D721Med (cell line): ENCODE measurements at regions not wholly inside any gene's neighbourhood (a gene's known extent, or its start where the extent isn't known, plus 50 kb on each side); places are given as distances from the start of the nearest gene placed in this dataset.

Source experiments
- DNase-seq: peaks from one replicate; pipeline ENCODE4 v3.0.0; 2011; ENCODE audit warnings: low spot score; ENCODE audit not compliant: insufficient read length
- FAIRE-seq: peaks from 2 replicates; lab custom pipeline; 2011; peaks lifted over from hg19 to GRCh38; lab: Jason Lieb, UNC
- CTCF ChIP-seq: IDR thresholded peaks from 2 replicates; pipeline ENCODE4 v1.5.1; 2012; ENCODE audit warnings: mild to moderate bottlenecking, control low read depth; ENCODE audit not compliant: insufficient read depth; ENCODE audit errors: missing control alignments

GRCh38 chr11:92812841-92813240 is 156.6 kb upstream of the MTNR1B start:
- DNase-seq: no peak
- FAIRE-seq: no peak
- TF ChIP-seq CTCF: no peak

- FAIRE-seq (no peak), DNase-seq (no peak)
- TF ChIP-seq CTCF: no peak
These were observed 149.6 kb upstream of the MTNR1B start for GRCh38 chr11:92819830-92820229.

- TF ChIP-seq CTCF: no peak
- DNase-seq (no peak), FAIRE-seq (no peak)
These were observed 148.6 kb upstream of the MTNR1B start for GRCh38 chr11:92820860-92821259.

GRCh38 chr11:92822410-92822809 is 147.0 kb upstream of the MTNR1B start:
- no peak for DNase-seq
- FAIRE-seq: peak; percentile 11
- no peak for TF ChIP-seq CTCF

- TF ChIP-seq CTCF: no peak
- FAIRE-seq: no peak
- DNase-seq: no peak
These were observed 143.3 kb upstream of the MTNR1B start for GRCh38 chr11:92826136-92826535.

- DNase-seq (no peak), FAIRE-seq (no peak)
- TF ChIP-seq CTCF: no peak
These were observed 142.8 kb upstream of the MTNR1B start for GRCh38 chr11:92826603-92827002.

GRCh38 chr11:92827132-92827531 is 142.3 kb upstream of the MTNR1B start:
- DNase-seq (no peak), FAIRE-seq (no peak)
- no peak for TF ChIP-seq CTCF
